GM23338 (cell line): ENCODE measurements at regions not wholly inside any gene's neighbourhood (a gene's known extent, or its start where the extent isn't known, plus 50 kb on each side); places are given as distances from the start of the nearest gene placed in this dataset.
A peak's percentile ranks its signal among the peaks of the same experiment; 100 is the strongest.

Experiments
- ATAC-seq: fragments of 200-7000 bp; cut with Tn5 transposase; 3 replicates; pipeline ENCODE4 v1.9.1; 2020
- DNase-seq: peaks from one replicate; pipeline ENCODE4 v3.0.0-alpha.2; 2015; ENCODE audit warnings: low spot score
- H2AFZ ChIP-seq: fragments of 200-600 bp; sonication (generic); 2 replicates; pipeline ENCODE4 v1.8.0; 2016; ENCODE audit warnings: antibody characterized with exemption, mild to moderate bottlenecking, moderate library complexity
- H3F3A ChIP-seq: fragments of 200-600 bp; sonication (generic); replicated peaks from 2 replicates; pipeline ENCODE4 v1.8.0; 2017; ENCODE audit warnings: antibody characterized with exemption, mixed run types, low read depth
- H3K27ac ChIP-seq: fragments of 200-600 bp; sonication (generic); 2 replicates; pipeline ENCODE4 v1.6.1; 2016; ENCODE audit warnings: low read depth
- H3K27me3 ChIP-seq: fragments of 200-600 bp; sonication (generic); 2 replicates; pipeline ENCODE4 v1.8.0; 2016; ENCODE audit warnings: mild to moderate bottlenecking, mixed run types, moderate library complexity; ENCODE audit not compliant: insufficient read depth
- H3K36me3 ChIP-seq: fragments of 200-600 bp; sonication (generic); 2 replicates; pipeline ENCODE4 v1.8.0; 2016; ENCODE audit warnings: mild to moderate bottlenecking; ENCODE audit not compliant: insufficient read depth
- H3K4me1 ChIP-seq: fragments of 200-600 bp; sonication (generic); 2 replicates; pipeline ENCODE4 v1.8.0; 2016; ENCODE audit warnings: mild to moderate bottlenecking, moderate library complexity; ENCODE audit not compliant: insufficient read depth
- H3K4me2 ChIP-seq: fragments of 200-600 bp; sonication (generic); 2 replicates; pipeline ENCODE4 v1.7.1; 2017; ENCODE audit warnings: mixed run types
- H3K4me3 ChIP-seq: fragments of 200-600 bp; sonication (generic); 2 replicates; pipeline ENCODE4 v1.6.1; 2016; ENCODE audit warnings: mixed run types
- H3K79me2 ChIP-seq: fragments of 200-600 bp; sonication (generic); replicated peaks from 2 replicates; pipeline ENCODE4 v1.8.0; 2017; ENCODE audit warnings: mild to moderate bottlenecking; ENCODE audit not compliant: insufficient read depth
- H3K9me2 ChIP-seq: fragments of 200-600 bp; sonication (generic); 2 replicates; pipeline ENCODE4 v1.8.0; 2017; ENCODE audit not compliant: insufficient read depth
- H4K20me1 ChIP-seq: fragments of 200-600 bp; sonication (generic); replicated peaks from 2 replicates; pipeline ENCODE4 v1.8.0; 2017; ENCODE audit warnings: mild to moderate bottlenecking; ENCODE audit not compliant: insufficient read depth
- H3K27ac Mint-ChIP-seq: 2 replicates; pipeline ENCODE4 v1.8.0; 2020; ENCODE audit warnings: inconsistent platforms, mild to moderate bottlenecking, moderate library complexity, mixed read lengths
- H3K27me3 Mint-ChIP-seq: 3 replicates; pipeline ENCODE4 v1.8.0; 2022; ENCODE audit warnings: low read depth, mild to moderate bottlenecking, moderate library complexity, mixed read lengths, inconsistent platforms; ENCODE audit not compliant: insufficient read depth, poor library complexity
- H3K36me3 Mint-ChIP-seq: 3 replicates; pipeline ENCODE4 v1.8.0; 2021; ENCODE audit warnings: low read depth, mild to moderate bottlenecking, inconsistent platforms, moderate library complexity, mixed read lengths
- H3K4me1 Mint-ChIP-seq: 3 replicates; pipeline ENCODE4 v1.8.0; 2020; ENCODE audit warnings: mild to moderate bottlenecking, inconsistent platforms, mixed read lengths
- H3K4me3 Mint-ChIP-seq: 3 replicates; pipeline ENCODE4 v1.8.0; 2021; ENCODE audit warnings: moderate library complexity, mild to moderate bottlenecking, inconsistent platforms, mixed read lengths
- H3K9me3 Mint-ChIP-seq: 3 replicates; pipeline ENCODE4 v1.8.0; 2020; ENCODE audit warnings: moderate library complexity, mild to moderate bottlenecking, inconsistent platforms, mixed read lengths
- CREB1 ChIP-seq: fragments of 250-450 bp; sonication (Bioruptor Pico); IDR thresholded peaks from 2 replicates; pipeline ENCODE4 v1.5.0; 2020; ENCODE audit warnings: low read depth, mild to moderate bottlenecking, moderate library complexity
- EZH2 ChIP-seq: fragments of 200-600 bp; sonication (generic); IDR thresholded peaks from one replicate; pipeline ENCODE4 v1.8.0; 2017; ENCODE audit warnings: antibody characterized with exemption, mild to moderate bottlenecking, low read depth; ENCODE audit not compliant: unreplicated experiment
- NANOG ChIP-seq: IDR thresholded peaks from 2 replicates; pipeline ENCODE4 v1.6.1; 2016; ENCODE audit warnings: antibody characterized with exemption, borderline replicate concordance
- POLR2AphosphoS5 ChIP-seq: IDR thresholded peaks from 2 replicates; pipeline ENCODE4 v1.6.1; 2016; ENCODE audit warnings: antibody characterized with exemption, low read depth
- REST ChIP-seq: IDR thresholded peaks from one replicate; pipeline ENCODE4 v1.6.1; 2018; ENCODE audit warnings: antibody characterized with exemption; ENCODE audit not compliant: unreplicated experiment
- ZNF114 ChIP-seq: fragments of 250-450 bp; sonication (Bioruptor Pico); IDR thresholded peaks from 2 replicates; pipeline ENCODE4 v1.5.0; 2020; ENCODE audit warnings: mild to moderate bottlenecking, moderate library complexity
- TF ChIP-seq, protein P1 (sequence below), 2 experiments: fragments of 200-600 bp in 1 of 2; sonication (generic) in 1 of 2; conservative IDR thresholded peaks; 2 replicates each; pipeline versions ENCODE4 v1.5.1 to v1.6.1; 2016 to 2017; ENCODE audit warnings: antibody characterized with exemption in 2 of 2, low read depth in 2 of 2, mild to moderate bottlenecking in 2 of 2, moderate library complexity in 1 of 2
- TF ChIP-seq, protein P2 (sequence below): IDR thresholded peaks from 2 replicates; pipeline ENCODE4 v1.6.1; 2016; ENCODE audit warnings: antibody characterized with exemption

- Mint-ChIP-seq H3K27ac (no peak overlapping the region), H3K27me3 (peaks cover 4% of the 10 kb centered on the region), H3K4me1 (no peaks in the 10 kb centered on the region), H3K36me3 (no peaks in the 10 kb centered on the region), H3K4me3 (no peak overlapping the region), H3K9me3 (no peaks in the 10 kb centered on the region)
- no peak for DNase-seq
- Histone ChIP-seq H3K9me2 (no peaks in the 10 kb centered on the region), H4K20me1 (no peaks in the 10 kb centered on the region), H3K4me2 (no peak overlapping the region), H3K27me3 (no peaks in the 10 kb centered on the region), H3K36me3 (no peaks in the 10 kb centered on the region), H3F3A (no peaks in the 10 kb centered on the region), H3K79me2 (no peaks in the 10 kb centered on the region), H3K4me1 (no peaks in the 10 kb centered on the region), H3K4me3 (no peak overlapping the region), H2AFZ (no peak overlapping the region), H3K27ac (no peak overlapping the region)
- no peak for TF ChIP-seq EZH2
- TF ChIP-seq, protein P1, sequence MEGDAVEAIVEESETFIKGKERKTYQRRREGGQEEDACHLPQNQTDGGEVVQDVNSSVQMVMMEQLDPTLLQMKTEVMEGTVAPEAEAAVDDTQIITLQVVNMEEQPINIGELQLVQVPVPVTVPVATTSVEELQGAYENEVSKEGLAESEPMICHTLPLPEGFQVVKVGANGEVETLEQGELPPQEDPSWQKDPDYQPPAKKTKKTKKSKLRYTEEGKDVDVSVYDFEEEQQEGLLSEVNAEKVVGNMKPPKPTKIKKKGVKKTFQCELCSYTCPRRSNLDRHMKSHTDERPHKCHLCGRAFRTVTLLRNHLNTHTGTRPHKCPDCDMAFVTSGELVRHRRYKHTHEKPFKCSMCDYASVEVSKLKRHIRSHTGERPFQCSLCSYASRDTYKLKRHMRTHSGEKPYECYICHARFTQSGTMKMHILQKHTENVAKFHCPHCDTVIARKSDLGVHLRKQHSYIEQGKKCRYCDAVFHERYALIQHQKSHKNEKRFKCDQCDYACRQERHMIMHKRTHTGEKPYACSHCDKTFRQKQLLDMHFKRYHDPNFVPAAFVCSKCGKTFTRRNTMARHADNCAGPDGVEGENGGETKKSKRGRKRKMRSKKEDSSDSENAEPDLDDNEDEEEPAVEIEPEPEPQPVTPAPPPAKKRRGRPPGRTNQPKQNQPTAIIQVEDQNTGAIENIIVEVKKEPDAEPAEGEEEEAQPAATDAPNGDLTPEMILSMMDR (conservative IDR thresholded peaks at IDR 0.05; ENCODE audit: low read depth in 2 of 2) = peak in 1 of 2 experiments; percentile 33; a peak in 1 of 4 replicates
- no peak for ATAC-seq
Observed at GRCh38 chr11:134678744-134679143, 266.7 kb upstream of the B3GAT1 start.

DNA sequence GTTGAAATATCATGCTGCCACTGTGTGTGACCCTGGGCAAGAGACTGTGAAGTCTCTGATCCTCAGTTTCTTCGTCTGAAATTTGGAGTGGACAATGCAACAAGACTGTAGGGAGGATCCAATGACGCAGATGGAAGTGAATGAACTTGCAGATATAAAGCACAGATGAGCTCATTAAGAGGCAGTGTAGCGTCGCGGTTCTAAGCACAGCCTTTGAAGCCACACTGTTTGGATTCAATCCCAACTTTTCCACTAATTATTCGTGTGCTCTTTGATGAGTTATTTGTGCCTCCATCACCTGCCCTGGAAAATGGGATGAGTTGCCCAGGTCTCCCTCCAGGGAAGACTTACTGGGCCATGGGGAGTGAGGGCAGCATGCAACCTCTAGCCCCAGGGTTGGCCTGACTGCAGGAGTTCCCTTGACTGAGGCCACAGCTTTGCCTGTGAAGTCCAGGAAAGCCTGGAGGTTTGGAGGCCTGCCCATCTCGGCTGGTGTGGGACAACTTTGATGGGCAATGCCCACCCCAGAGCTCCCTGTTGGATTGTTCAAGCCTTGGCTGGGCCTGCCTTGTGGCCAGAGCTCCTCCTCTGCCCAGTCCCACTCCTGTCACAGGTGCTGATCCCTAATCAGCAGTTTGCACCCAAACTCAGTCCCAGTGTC lies 266.0 kb upstream of the B3GAT1 start:
- Histone ChIP-seq H4K20me1 (no peaks in the 10 kb centered on the region), H3K79me2 (no peaks in the 10 kb centered on the region), H2AFZ (no peak overlapping the region), H3K4me3 (no peak overlapping the region), H3K9me2 (no peaks in the 10 kb centered on the region), H3F3A (no peaks in the 10 kb centered on the region), H3K4me1 (no peaks in the 10 kb centered on the region), H3K36me3 (no peaks in the 10 kb centered on the region), H3K27ac (no peak overlapping the region), H3K27me3 (no peaks in the 10 kb centered on the region), H3K4me2 (no peak overlapping the region)
- TF ChIP-seq REST (no peak), POLR2AphosphoS5 (no peak), ZNF114 (CRISPR knock-in tag) (no peak), NANOG (no peak), CREB1 (CRISPR knock-in tag) (no peak)
- TF ChIP-seq, protein P2, sequence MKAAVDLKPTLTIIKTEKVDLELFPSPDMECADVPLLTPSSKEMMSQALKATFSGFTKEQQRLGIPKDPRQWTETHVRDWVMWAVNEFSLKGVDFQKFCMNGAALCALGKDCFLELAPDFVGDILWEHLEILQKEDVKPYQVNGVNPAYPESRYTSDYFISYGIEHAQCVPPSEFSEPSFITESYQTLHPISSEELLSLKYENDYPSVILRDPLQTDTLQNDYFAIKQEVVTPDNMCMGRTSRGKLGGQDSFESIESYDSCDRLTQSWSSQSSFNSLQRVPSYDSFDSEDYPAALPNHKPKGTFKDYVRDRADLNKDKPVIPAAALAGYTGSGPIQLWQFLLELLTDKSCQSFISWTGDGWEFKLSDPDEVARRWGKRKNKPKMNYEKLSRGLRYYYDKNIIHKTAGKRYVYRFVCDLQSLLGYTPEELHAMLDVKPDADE = no peak
- Mint-ChIP-seq H3K27me3 (peaks cover 2% of the 10 kb centered on the region), H3K9me3 (no peaks in the 10 kb centered on the region), H3K4me3 (no peak overlapping the region), H3K36me3 (no peaks in the 10 kb centered on the region), H3K4me1 (no peaks in the 10 kb centered on the region), H3K27ac (no peak overlapping the region)
- ATAC-seq = no peak
- DNase-seq = no peak
